ENCODE measurements at regions not wholly inside any gene's neighbourhood (a gene's known extent, or its start where the extent isn't known, plus 50 kb on each side); places are given as distances from the start of the nearest gene placed in this dataset.

- H4K20me1 ChIP-seq (ENCODE audit: insufficient read depth): no peaks in the 10 kb centered on the region
- H3K27ac ChIP-seq: no peak overlapping the region
- H2AFZ ChIP-seq: no peak overlapping the region
- H3K4me1 ChIP-seq (replicated peaks; ENCODE audit: insufficient read depth): 0 out of 2 replicates have a peak, but pooled peaks cover 7% of the 10 kb centered on the region
- no peaks in the 10 kb centered on the region for H3K9me2 ChIP-seq (ENCODE audit: insufficient read depth)
- ChIA-PET POLR2A (ENCODE audit: unreplicated experiment) (no interaction called here), CTCF (no interaction called here)
- no TSS peak for BruUV-seq (replicated peaks)
- no peaks in the 10 kb centered on the region for H3K36me3 ChIP-seq (ENCODE audit: low read depth)
- no peaks in the 10 kb centered on the region for H3K27me3 ChIP-seq (ENCODE audit: insufficient read depth, low read depth)
- no peak overlapping the region for H3K4me3 ChIP-seq
- no peak overlapping the region for H3K4me2 ChIP-seq
- H3F3A ChIP-seq (ENCODE audit: insufficient read depth, low read depth): no peaks in the 10 kb centered on the region
- no peaks in the 10 kb centered on the region for H3K79me2 ChIP-seq (ENCODE audit: low read depth)
- DNase-seq: no peak
- TF ChIP-seq CTCF (conservative IDR thresholded peaks at IDR 0.05) (no peak), EZH2 (IDR thresholded peaks at IDR 0.05; ENCODE audit: low read depth) (no peak)
- H3K9me3 ChIP-seq (ENCODE audit: insufficient read depth, low read depth): no peaks in the 10 kb centered on the region
- intact Hi-C loops (cut with micrococcal nuclease; ENCODE audit: unreplicated experiment): loop anchor here (10.0 kb wide), 1 partner anchor 678 kb away; no protein-coding TSS in a partner anchor
Measured at GRCh38 chr2:180366481-180366880, 359.4 kb upstream of the CWC22 start.

GRCh38 chr2:180364719-180365118 is 357.6 kb upstream of the CWC22 start:
- no peak for DNase-seq
- Histone ChIP-seq H3K27me3 (ENCODE audit: insufficient read depth, low read depth) (no peaks in the 10 kb centered on the region), H3K9me2 (ENCODE audit: insufficient read depth) (no peaks in the 10 kb centered on the region), H3K9me3 (ENCODE audit: insufficient read depth, low read depth) (peaks cover 6% of the 10 kb centered on the region; the same call in 1 of the 2 replicates), H3K4me3 (no peak overlapping the region), H2AFZ (no peak overlapping the region), H3F3A (ENCODE audit: insufficient read depth, low read depth) (no peaks in the 10 kb centered on the region), H3K4me2 (no peak overlapping the region), H3K36me3 (ENCODE audit: low read depth) (no peaks in the 10 kb centered on the region), H3K27ac (no peak overlapping the region), H4K20me1 (ENCODE audit: insufficient read depth) (no peaks in the 10 kb centered on the region), H3K79me2 (ENCODE audit: low read depth) (no peaks in the 10 kb centered on the region), H3K4me1 (replicated peaks; ENCODE audit: insufficient read depth) (0 out of 2 replicates have a peak, but pooled peaks cover 7% of the 10 kb centered on the region)
- POLR2A ChIA-PET (ENCODE audit: unreplicated experiment): no interaction called here
- no TSS peak for BruUV-seq (replicated peaks)
- intact Hi-C loops (cut with micrococcal nuclease; ENCODE audit: unreplicated experiment): loop anchor here (10.0 kb wide), 1 partner anchor 680 kb away; no protein-coding TSS in a partner anchor
- TF ChIP-seq EZH2 (IDR thresholded peaks at IDR 0.05; ENCODE audit: low read depth) (no peak), CTCF (conservative IDR thresholded peaks at IDR 0.05) (no peak)
- CTCF ChIA-PET: no interaction called here

- POLR2A ChIA-PET (ENCODE audit: unreplicated experiment): interaction anchor here (0.7 kb wide), 1 partner anchor 619 kb away, joined by 7 read pairs; no protein-coding TSS in a partner anchor
- Histone ChIP-seq H3K27ac (no peak overlapping the region), H3F3A (ENCODE audit: insufficient read depth, low read depth) (no peaks in the 10 kb centered on the region), H3K27me3 (ENCODE audit: insufficient read depth, low read depth) (no peaks in the 10 kb centered on the region), H3K9me3 (ENCODE audit: insufficient read depth, low read depth) (peaks cover 11% of the 10 kb centered on the region), H3K79me2 (ENCODE audit: low read depth) (no peaks in the 10 kb centered on the region), H4K20me1 (ENCODE audit: insufficient read depth) (no peaks in the 10 kb centered on the region), H3K9me2 (ENCODE audit: insufficient read depth) (no peaks in the 10 kb centered on the region; the same call in 1 of the 2 replicates), H3K4me1 (replicated peaks; ENCODE audit: insufficient read depth) (0 out of 2 replicates have a peak, but pooled peaks cover 5% of the 10 kb centered on the region), H2AFZ (peak overlapping the region; percentile 24; the same call in 1 of the 2 replicates), H3K4me2 (no peak overlapping the region), H3K36me3 (ENCODE audit: low read depth) (no peaks in the 10 kb centered on the region), H3K4me3 (no peak overlapping the region)
- BruUV-seq (replicated peaks): no TSS peak
- intact Hi-C loops (cut with micrococcal nuclease; ENCODE audit: unreplicated experiment): loop anchor here (10.0 kb wide), 1 partner anchor 685 kb away; no protein-coding TSS in a partner anchor
- CTCF ChIA-PET: interaction anchor here (0.7 to 0.9 kb wide), 2 partner anchors 619 to 620 kb away, joined by 3 to 5 read pairs; partner anchors contain the start of gene UBE2E3
- DNase-seq: no peak
- TF ChIP-seq CTCF (conservative IDR thresholded peaks at IDR 0.05): no peak
- no peak for TF ChIP-seq EZH2 (IDR thresholded peaks at IDR 0.05; ENCODE audit: low read depth)
Measured at GRCh38 chr2:180360283-180360618, 353.2 kb upstream of the CWC22 start.
